ENCODE measurements at regions not wholly inside any gene's neighbourhood (a gene's known extent, or its start where the extent isn't known, plus 50 kb on each side); places are given as distances from the start of the nearest gene placed in this dataset.

GRCh38 chr15:97259943-97260342 lies 700.6 kb upstream of the ARRDC4 start (continued):
- TF ChIP-seq PREB (CRISPR knock-in tag; IDR thresholded peaks at IDR 0.05; ENCODE audit: borderline replicate concordance): no peak
- no peak for TF ChIP-seq GRHL2 (CRISPR knock-in tag; IDR thresholded peaks at IDR 0.05; ENCODE audit: insufficient replicate concordance, severe bottlenecking)
- no peak for TF ChIP-seq AR (CRISPR knock-in tag; IDR thresholded peaks at IDR 0.05)
- TF ChIP-seq SOX15 (CRISPR knock-in tag; IDR thresholded peaks at IDR 0.05): no peak
- TF ChIP-seq ZNF532 (CRISPR knock-in tag; IDR thresholded peaks at IDR 0.05; ENCODE audit: borderline replicate concordance): no peak
- no peak for TF ChIP-seq SMAD4 (CRISPR knock-in tag; IDR thresholded peaks at IDR 0.05)

- ATAC-seq (peak; percentile 93), DNase-seq (ENCODE audit: low spot score) (peak; percentile 20)
- Mint-ChIP-seq H3K4me3 (no peak overlapping the region), H3K4me1 (peaks cover 18% of the 10 kb centered on the region), H3K36me3 (0 out of 2 replicates have a peak, but pooled peaks cover 2% of the 10 kb centered on the region), H3K9me3 (peaks cover 11% of the 10 kb centered on the region), H3K27me3 (ENCODE audit: low read depth) (no peaks in the 10 kb centered on the region), H3K27ac (no peak overlapping the region)
- ChIA-PET POLR2A (no interaction called here), CTCF (interaction anchor here (1.0 kb wide), 1 partner anchor 454 kb away, joined by 5 read pairs; no protein-coding TSS in a partner anchor)
- TF ChIP-seq MLX (CRISPR knock-in tag; IDR thresholded peaks at IDR 0.05) (no peak), ESRRA (CRISPR knock-in tag; IDR thresholded peaks at IDR 0.05; ENCODE audit: borderline replicate concordance) (no peak), TEAD1 (CRISPR knock-in tag; IDR thresholded peaks at IDR 0.05) (no peak), NR1H2 (CRISPR knock-in tag; IDR thresholded peaks at IDR 0.05) (no peak), ERG (CRISPR knock-in tag; IDR thresholded peaks at IDR 0.05) (no peak), ZNF512 (CRISPR knock-in tag; IDR thresholded peaks at IDR 0.05; ENCODE audit: borderline replicate concordance) (no peak), ATF3 (CRISPR knock-in tag; conservative IDR thresholded peaks at IDR 0.05) (no peak), ZNF232 (CRISPR knock-in tag; IDR thresholded peaks at IDR 0.05) (no peak), FOXP4 (CRISPR knock-in tag; IDR thresholded peaks at IDR 0.05) (no peak), ZNF671 (CRISPR knock-in tag; IDR thresholded peaks at IDR 0.05) (no peak), ATF1 (CRISPR knock-in tag; IDR thresholded peaks at IDR 0.05) (no peak)
Observed at GRCh38 chr15:97301166-97301565, 659.3 kb upstream of the ARRDC4 start.

Measured in WTC11 (cell line).